ENCODE measurements at regions not wholly inside any gene's neighbourhood (a gene's known extent, or its start where the extent isn't known, plus 50 kb on each side); places are given as distances from the start of the nearest gene placed in this dataset.

GRCh38 chr18:25465152-25465732 is 113.3 kb upstream of the ZNF521 start:
- TF ChIP-seq CTCF (IDR thresholded peaks at IDR 0.05) (no peak), POLR2A (IDR thresholded peaks at IDR 0.05) (no peak)

Measured in uterus (tissue), 2 donors.